ENCODE measurements at regions not wholly inside any gene's neighbourhood (a gene's known extent, or its start where the extent isn't known, plus 50 kb on each side); places are given as distances from the start of the nearest gene placed in this dataset.
"Not testable (repeated sequence)": the region's sequence is repeated elsewhere in the genome, so short reads cannot be mapped to it uniquely, and the experiment has no call there.

DNA sequence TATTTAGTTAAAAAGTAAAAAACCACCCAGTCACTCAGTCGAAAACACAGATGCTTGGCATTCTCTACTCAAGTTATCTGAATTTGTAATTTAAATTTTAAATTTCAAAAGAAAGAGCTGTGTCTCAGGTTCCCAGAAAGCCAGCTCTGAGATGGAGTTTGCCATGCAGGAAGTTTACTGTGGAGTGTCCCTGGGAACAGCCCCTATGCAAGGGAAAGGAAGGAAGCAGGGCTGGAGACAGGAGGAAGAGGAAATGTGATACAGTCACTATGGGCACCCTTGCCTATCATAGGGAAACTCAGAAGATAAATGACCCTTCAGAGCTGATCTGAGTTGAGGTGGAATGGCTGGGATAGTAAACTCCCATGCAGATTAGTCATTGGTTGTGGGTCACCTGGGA is 408.8 kb upstream of the ACTBL2 start:
- DNase-seq (ENCODE audit: low spot score) = no peak

GRCh38 chr5:57889558-57889957 is 406.9 kb upstream of the ACTBL2 start:
- no peak for DNase-seq (ENCODE audit: low spot score)

- no peak for DNase-seq (ENCODE audit: low spot score)
Observed at GRCh38 chr5:57887851-57888621, 405.4 kb upstream of the ACTBL2 start.

DNA sequence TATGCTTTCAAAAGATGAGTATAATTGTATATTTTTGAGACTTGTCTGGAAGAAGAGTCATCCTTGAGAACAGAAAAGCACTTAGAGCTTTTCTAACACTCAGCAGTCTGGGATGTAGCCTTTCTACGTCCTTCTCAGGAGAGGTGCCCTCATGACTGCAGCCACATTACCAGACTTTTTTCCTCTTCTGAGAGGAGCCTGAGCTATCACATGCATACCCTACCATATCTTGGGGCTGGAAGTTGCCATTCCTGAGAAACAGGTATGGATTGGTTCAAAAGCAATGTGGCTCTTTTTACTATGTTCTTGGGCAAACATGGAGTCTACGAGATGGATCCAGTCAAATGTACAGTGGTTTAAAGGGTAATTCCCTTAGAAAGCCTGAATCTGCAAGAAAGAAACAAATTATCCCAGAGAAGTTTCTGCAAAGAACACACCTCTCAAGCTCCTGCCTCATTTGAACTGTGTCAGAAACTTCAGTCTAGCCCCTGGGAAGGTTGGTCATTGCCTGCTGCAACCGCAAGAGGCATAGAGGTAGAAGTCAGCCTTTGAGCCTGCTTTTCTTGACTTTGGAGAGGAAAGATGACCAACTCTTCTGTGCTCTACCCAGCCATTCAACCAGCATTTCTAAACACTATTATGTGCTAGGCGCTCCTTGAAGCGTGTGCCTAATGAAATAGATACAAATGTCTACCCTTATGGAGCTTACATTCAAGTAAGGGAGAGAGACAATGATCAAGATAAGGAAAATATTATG is 401.9 kb upstream of the ACTBL2 start:
- no peak for DNase-seq (ENCODE audit: low spot score)

DNA sequence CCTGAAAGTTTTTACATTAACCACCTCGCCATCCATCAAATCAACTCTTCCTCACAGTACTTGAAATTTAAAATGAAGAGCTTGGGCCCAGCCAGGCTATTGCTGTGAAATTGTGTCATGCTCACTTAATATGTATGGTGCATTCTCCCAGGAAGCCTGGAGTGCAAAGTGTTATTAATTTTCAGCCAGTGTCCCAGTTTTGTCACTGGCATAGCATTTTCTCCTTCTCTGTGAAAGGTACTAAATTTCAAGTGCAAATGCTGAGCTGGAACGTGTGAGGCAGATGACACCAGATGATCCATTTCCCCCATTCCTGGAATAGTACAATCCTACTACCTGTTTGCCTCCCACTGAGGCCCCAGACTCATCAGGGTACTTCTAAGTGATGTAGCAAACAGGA is 397.6 kb upstream of the ACTBL2 start:
- no peak for DNase-seq (ENCODE audit: low spot score)

DNA sequence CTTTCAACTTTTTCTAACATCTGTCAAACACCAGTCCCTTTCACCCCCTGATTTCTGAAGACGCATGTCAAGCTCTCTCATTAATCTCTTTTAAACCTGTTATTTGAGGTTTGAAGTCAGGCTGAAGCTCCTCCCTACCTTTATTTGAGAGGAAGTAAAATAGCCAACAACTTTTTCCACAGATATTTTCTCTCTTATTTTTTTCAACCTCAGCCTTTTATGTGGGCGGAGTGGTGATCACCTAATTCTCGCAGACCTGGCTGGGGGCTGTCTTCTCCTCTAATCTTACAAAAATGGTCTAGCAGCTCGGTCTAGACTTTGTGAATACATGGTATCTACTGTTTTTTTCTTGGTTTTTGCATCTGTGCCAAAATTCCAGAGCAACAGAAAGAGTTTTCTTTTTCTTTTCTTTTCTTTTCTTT is 395.7 kb upstream of the ACTBL2 start:
- no peak for DNase-seq (ENCODE audit: low spot score)

DNA sequence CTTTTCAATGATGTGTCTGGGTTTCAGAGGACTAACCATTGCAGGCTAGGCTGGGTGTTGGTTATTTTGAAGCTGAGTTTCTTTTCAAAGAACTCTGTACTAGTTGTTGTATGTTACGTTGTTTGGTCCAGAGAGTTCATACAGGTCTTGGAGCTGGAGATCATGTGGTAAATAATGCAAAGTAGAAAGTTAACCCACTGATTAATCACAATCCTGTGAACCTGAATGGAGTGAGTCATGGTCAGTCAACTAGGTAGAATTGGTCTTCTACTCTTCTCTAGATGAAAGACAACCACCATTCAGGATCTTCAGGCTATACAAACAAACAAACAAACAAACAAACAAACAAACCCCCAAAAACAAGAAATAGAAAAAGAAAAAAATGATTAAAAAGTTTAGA is 388.9 kb upstream of the ACTBL2 start:
- DNase-seq (ENCODE audit: low spot score) = no peak

GRCh38 chr5:57870267-57870666 is 387.7 kb upstream of the ACTBL2 start:
- not testable (repeated sequence) for DNase-seq (ENCODE audit: low spot score)

DNA sequence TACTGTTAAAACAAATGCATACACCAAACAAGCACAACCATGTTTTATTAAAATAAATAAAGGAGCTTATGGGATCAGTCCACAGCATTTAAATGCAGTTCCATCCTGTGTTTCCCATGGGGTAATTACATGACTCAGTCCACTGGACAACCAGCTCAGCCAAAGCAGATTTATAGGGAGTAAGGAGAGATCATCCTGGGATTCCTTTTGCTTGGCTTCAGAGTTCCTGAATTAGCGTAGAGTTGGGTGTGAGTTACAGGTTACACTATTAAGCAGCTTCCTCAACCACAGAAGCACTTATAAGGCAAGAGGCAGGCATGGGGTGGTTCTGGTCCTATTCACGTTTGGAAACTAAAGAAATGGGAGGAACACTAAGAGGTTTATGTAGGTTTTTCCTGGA is 381.1 kb upstream of the ACTBL2 start:
- DNase-seq (ENCODE audit: low spot score) = no peak

- DNase-seq (ENCODE audit: low spot score) = no peak
Observed at GRCh38 chr5:57862942-57863341, 380.3 kb upstream of the ACTBL2 start.

- no peak for DNase-seq (ENCODE audit: low spot score)
Observed at GRCh38 chr5:57862471-57862911, 379.9 kb upstream of the ACTBL2 start.

GRCh38 chr5:57859626-57860025 is 377.0 kb upstream of the ACTBL2 start:
- no peak for DNase-seq (ENCODE audit: low spot score)

GRCh38 chr5:57858905-57859304 is 376.3 kb upstream of the ACTBL2 start:
- DNase-seq (ENCODE audit: low spot score) = no peak

- no peak for DNase-seq (ENCODE audit: low spot score)
Observed at GRCh38 chr5:57857696-57858095, 375.1 kb upstream of the ACTBL2 start.

DNA sequence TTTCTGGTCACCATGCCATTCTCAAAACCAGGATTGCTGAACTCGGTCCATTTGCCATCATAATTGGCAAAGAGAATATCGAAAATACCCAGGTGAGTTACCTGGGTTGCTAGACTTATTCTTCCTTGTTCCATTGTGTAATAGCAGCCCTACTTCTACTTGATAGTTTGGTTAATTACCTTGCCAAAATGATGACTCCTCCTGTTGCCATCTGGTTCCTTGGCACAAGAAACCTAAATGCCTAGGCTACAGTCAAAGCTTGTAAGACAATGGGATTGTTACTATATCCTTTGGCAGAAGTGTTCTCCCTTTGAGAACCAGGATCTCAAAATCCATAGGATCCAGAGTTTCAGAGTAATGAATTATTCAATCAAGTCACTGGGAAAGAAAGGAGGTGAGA is 373.2 kb upstream of the ACTBL2 start:
- no peak for DNase-seq (ENCODE audit: low spot score)

- DNase-seq (ENCODE audit: low spot score) = no peak
Observed at GRCh38 chr5:57853929-57854697, 371.5 kb upstream of the ACTBL2 start.

DNA sequence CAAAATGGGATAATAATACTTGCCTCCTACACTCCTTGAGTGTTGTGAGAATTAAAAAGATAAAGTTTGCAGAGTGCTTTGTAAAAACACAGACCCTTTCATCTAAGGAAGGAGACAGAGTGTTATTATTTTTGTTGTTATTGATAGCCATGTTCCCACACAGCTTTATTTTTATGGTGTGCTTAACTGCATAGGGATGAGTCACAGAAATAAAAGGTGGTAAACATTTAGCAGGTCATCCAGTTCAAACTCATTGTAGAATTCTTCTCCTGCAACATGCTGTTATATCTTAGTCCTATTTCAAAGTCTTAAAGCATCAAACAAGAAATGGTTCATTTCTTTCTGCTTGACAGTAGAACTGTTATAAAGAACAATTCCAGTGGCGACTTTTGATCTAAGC is 367.5 kb upstream of the ACTBL2 start:
- DNase-seq (ENCODE audit: low spot score) = no peak

GRCh38 chr5:57845025-57845424 is 362.4 kb upstream of the ACTBL2 start:
- DNase-seq (ENCODE audit: low spot score) = no peak

GRCh38 chr5:57844410-57844809 is 361.8 kb upstream of the ACTBL2 start:
- no peak for DNase-seq (ENCODE audit: low spot score)

DNA sequence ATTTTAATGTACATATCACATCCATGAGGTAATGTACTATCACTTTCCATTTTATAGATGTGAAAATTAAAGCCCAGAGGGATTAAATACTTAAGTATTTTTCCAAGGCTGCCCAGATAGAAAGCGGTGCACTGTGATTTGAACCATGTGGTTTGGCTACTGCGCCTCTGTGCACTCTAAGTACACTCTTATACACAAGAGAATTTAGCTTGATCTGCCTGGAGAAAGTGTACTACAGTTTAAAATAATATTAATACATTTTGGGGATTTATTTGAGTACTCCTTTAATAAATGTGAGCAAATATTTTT is 360.4 kb upstream of the ACTBL2 start:
- DNase-seq (ENCODE audit: low spot score) = no peak

GRCh38 chr5:57842364-57843058 is 359.9 kb upstream of the ACTBL2 start:
- DNase-seq (ENCODE audit: low spot score) = no peak

DNA sequence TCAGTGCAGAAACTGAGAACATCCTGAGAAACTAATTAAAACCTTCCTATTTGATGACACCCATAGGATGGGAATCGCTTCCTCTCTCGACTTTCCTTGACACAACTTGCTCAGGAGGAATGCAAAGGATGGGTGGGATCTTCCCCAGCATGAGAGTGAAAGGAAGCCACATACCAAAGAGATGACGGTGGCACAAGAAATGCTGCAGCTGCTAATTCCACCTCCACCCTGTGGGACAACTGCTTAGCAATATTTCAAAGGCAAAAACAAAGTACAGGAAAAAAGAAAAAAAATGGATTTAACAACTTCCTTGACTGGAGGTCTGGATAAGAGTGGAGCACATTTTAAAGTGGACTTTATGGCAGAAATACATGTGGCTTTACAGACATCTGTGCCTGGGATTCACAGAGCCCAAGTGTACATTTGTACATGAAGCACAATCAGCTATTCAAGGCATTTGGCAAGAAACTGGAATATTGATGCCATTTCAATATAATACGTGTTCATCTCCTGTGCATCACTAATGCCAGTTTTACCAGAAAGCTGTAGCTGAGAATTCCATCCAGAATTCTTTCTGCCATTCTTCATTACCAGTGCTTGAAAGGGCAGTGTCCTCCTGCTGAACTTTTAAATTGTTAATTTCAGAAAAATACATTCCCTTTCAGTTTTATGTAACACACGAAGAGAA is 359.2 kb upstream of the ACTBL2 start:
- no peak for DNase-seq (ENCODE audit: low spot score)
